Astrocyte of the spinal cord (primary cell): ENCODE measurements at regions not wholly inside any gene's neighbourhood (a gene's known extent, or its start where the extent isn't known, plus 50 kb on each side); places are given as distances from the start of the nearest gene placed in this dataset.
"Not testable (repeated sequence)": the region's sequence is repeated elsewhere in the genome, so short reads cannot be mapped to it uniquely, and the experiment has no call there.

Experiments used
- DNase-seq: peaks from one replicate; pipeline ENCODE4 v3.0.0; 2011; ENCODE audit warnings: low read depth, low spot score
- H3K4me3 ChIP-seq: 2 replicates; pipeline ENCODE4 v1.5.1; 2011; ENCODE audit warnings: low read depth, mild to moderate bottlenecking, low read length, moderate library complexity
- in situ Hi-C: cut with HindIII; loops from 2 replicates; pipeline ENCODE4 v1.10.0; 2017; ENCODE audit warnings: low sequenced_read_pairs
- TF ChIP-seq, protein P1 (sequence below): IDR thresholded peaks from 2 replicates; pipeline ENCODE4 v1.5.1; 2012; ENCODE audit warnings: low read depth, mild to moderate bottlenecking, low read length, inconsistent platforms

DNA sequence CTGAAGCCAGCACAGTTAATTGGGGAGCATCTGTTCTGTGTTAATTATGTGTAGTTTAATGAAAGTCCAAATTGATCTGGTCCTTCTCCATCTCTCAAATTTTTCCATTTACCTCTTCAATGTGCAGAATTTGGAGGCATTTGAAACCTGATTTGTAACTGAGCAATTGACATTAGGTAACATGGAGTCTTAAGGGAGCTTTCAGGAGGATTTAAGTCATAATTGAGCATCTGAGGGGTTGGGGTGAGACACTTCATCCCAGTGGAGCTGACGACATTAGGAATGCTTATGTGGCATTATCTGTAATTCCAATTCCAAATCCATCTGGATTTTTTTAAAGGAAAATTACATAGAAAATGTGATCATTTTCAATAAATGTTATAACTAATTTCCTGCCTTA lies 1015.9 kb downstream of the TLE1 start:
- in situ Hi-C loops: no loop called here

DNA sequence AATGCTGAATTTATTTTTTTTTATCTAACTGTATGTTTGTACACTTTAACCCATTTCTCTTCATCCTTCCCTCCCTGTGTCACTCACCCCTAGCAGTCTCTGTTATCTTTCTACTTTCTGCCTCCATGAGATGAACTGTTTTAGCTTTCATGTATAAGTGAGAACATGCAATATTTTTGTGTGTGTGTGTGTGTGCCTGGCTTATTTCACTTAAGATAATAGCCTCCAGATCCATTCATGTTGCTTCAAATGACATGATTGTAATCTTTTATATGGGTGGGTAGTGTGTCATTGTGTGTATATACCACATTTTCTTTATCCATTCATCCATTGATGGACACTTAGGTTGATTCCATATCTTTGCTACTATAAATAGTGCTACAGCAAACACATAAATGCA lies 1023.9 kb downstream of the TLE1 start:
- TF ChIP-seq, protein P1, sequence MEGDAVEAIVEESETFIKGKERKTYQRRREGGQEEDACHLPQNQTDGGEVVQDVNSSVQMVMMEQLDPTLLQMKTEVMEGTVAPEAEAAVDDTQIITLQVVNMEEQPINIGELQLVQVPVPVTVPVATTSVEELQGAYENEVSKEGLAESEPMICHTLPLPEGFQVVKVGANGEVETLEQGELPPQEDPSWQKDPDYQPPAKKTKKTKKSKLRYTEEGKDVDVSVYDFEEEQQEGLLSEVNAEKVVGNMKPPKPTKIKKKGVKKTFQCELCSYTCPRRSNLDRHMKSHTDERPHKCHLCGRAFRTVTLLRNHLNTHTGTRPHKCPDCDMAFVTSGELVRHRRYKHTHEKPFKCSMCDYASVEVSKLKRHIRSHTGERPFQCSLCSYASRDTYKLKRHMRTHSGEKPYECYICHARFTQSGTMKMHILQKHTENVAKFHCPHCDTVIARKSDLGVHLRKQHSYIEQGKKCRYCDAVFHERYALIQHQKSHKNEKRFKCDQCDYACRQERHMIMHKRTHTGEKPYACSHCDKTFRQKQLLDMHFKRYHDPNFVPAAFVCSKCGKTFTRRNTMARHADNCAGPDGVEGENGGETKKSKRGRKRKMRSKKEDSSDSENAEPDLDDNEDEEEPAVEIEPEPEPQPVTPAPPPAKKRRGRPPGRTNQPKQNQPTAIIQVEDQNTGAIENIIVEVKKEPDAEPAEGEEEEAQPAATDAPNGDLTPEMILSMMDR: no peak
- no peak for DNase-seq
- H3K4me3 ChIP-seq: no peak overlapping the region
- in situ Hi-C loops: no loop called here

More for the DNA sequence above, 1015.9 kb downstream of the TLE1 start:
- TF ChIP-seq, protein P1: no peak
- no peak overlapping the region for H3K4me3 ChIP-seq
- no peak for DNase-seq

DNA sequence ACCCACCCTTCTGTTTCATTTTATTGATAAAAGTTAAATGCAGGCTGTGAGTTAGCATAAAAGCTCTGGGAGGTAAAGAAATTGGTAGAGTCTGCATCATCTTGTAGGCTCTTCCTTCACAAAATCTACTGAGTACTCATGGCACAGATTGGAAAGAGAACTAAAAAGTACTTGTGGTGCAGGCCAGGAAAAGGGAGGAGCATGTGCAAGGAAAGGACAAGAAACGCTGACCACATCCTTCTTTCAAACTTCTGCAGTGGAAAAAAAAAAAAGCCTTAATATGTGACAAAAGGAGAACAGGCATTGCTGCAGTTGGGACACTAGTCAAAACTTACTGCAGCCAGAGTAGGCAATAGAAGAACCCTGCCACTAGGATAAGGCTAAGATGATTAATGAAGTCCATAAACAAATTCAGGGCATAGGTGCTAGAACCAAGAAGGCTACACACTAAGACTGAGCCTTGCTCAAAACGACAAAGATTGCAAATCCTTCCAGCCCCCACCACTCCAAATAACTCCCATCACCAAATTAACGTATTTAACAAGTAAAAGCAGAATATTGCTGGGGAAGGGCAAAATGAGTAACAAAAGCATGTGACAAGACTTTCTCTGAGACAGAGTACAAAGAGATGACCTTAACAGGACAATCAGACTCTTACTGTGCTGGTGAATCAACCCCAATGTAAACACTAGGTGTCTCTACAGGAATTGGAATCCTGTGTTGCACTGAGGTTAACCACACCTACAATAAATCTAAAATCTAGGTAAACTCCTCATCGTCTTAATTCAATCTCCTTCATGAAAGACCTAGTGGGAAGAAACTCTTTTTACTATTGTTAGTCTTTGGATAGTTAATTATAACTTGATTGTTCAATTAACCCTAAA lies 1024.8 kb downstream of the TLE1 start:
- in situ Hi-C loops: no loop called here
- TF ChIP-seq, protein P1: peak; percentile 4
- peak; percentile 9 for DNase-seq
- no peak overlapping the region for H3K4me3 ChIP-seq

DNA sequence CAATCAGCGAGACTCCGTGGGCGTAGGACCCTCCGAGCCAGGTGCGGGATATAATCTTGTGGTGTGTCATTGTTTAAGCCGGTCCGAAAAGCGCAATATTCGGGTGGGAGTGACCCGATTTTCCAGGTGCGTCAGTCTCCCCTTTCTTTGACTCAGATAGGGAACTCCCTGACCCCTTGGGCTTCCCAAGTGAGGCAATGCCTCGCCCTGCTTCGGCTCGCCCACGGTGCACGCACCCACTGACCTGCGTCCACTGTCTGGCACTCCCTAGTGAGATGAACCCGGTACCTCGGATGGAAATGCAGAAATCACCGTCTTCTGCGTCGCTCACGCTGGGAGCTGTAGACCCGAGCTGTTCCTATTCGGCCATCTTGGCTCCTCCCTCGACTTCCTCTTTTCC lies 1029.6 kb downstream of the TLE1 start:
- H3K4me3 ChIP-seq, in situ Hi-C loops, DNase-seq: not testable (repeated sequence)

DNA sequence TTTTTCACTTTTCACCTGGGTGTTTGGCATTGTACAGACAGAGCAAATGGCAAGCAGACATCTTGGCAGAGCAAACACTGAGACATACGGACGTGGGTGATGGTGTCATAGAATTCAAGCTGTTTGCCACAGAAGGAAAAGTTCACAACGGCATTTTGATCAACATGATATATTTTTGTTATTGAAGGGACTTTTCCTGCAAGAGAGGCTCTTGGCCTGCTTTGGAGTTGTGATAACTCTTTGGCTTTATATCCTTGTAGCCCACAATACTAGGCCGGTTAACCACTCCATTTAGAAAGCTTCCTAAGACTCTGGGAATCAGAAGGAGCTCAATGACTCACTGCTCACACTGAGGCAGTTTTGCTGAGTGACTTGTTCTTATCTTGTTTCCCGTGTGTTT lies 1038.3 kb downstream of the TLE1 start:
- TF ChIP-seq, protein P1: no peak
- in situ Hi-C loops: no loop called here
- no peak overlapping the region for H3K4me3 ChIP-seq
- DNase-seq: peak; percentile 82

DNA sequence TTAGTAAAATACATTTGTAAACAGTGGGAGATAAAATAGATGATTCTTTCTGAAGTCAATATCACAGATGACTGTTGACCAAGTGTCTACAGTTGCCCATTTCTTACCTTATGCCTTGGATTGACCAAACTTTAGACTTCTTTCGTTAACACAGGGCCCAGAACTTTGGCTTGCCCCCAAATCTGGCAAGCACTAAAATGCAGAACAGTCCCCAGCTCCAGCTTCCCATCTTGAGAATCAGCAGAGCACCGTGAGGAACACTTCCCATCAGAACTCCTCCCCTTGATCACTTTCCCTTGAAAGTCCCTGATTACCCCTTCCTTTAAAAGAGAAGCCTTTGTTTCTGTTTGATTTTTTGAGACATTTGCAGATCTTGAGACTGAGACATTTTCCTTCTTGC lies 1039.9 kb downstream of the TLE1 start:
- in situ Hi-C loops: no loop called here
- DNase-seq: peak; percentile 9
- H3K4me3 ChIP-seq: no peak overlapping the region
- TF ChIP-seq, protein P1: no peak

DNA sequence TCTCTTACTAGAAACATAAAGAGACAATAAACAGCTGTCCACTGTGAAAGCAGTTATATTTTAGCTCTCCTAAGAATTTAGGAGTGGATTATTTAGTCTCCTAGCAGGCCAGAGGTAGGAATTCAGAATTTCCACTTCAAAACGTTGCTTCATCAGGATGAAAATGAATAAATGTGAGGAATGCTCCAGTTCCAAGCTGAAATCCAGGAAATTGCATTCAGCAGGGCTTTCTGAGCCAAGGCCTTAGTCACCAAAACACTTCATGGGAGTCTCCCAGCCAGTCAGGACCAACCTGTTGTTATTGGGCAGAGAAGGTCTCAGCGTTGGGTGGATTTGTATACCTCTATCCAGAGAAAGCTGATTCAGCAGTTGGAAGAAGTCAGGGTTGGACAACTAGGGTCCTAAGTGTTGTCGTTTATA lies 1040.3 kb downstream of the TLE1 start:
- peak; percentile 89 for DNase-seq
- in situ Hi-C loops: no loop called here
- TF ChIP-seq, protein P1: no peak
- no peak overlapping the region for H3K4me3 ChIP-seq
